PFSK-1 (cell line): ENCODE measurements at regions not wholly inside any gene's neighbourhood (a gene's known extent, or its start where the extent isn't known, plus 50 kb on each side); places are given as distances from the start of the nearest gene placed in this dataset.

Experiments used
- FOXP2 ChIP-seq: optimal IDR thresholded peaks from 2 replicates; pipeline ENCODE3; 2011; ENCODE audit warnings: borderline replicate concordance, control low read depth, inconsistent platforms; ENCODE audit not compliant: insufficient read depth; ENCODE audit errors: extremely low read length, extremely low read depth
- POLR2AphosphoS5 ChIP-seq: IDR thresholded peaks from 2 replicates; pipeline ENCODE4 v1.6.1; 2012; ENCODE audit warnings: low read depth, mild to moderate bottlenecking, control low read depth, low read length, moderate library complexity
- SIN3A ChIP-seq: IDR thresholded peaks from 2 replicates; pipeline ENCODE4 v1.6.1; 2012; ENCODE audit warnings: mild to moderate bottlenecking, low read length, moderate library complexity, borderline replicate concordance; ENCODE audit not compliant: insufficient read depth
- TAF1 ChIP-seq: IDR thresholded peaks from 2 replicates; pipeline ENCODE4 v1.6.1; 2012; ENCODE audit warnings: low read length, control low read depth, borderline replicate concordance; ENCODE audit not compliant: insufficient read depth
- TF ChIP-seq, protein P1 (sequence below), 2 experiments: IDR thresholded peaks; 2 replicates each; pipeline versions ENCODE4 v1.6.1 to v1.8.0; 2011 to 2012; ENCODE audit warnings: low read depth in 2 of 2, low read length in 2 of 2, control low read depth in 1 of 2, inconsistent platforms in 1 of 2, mild to moderate bottlenecking in 1 of 2, moderate library complexity in 1 of 2; ENCODE audit not compliant: insufficient read depth in 1 of 2

DNA sequence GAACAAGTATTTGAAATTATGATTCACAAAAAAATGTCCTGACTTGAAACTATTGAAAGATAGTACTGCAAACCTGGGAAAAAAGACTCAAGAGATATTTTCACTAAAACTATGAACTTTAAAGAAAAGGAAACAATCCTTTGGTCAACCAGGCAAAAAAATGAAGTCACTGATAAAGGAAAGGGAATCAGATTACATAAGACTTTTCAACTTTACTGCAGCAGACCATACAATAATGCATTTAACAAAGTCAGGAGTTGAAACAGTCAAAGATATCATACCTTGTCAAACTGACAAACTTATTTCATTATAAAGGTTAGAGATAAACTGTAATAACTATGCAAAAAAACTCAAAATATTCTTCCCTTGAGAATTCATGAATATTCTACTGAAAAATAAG, 361.6 kb downstream of the DLEU7 start:
- no peak for TF ChIP-seq TAF1
- no peak for TF ChIP-seq POLR2AphosphoS5
- TF ChIP-seq SIN3A = no peak
- TF ChIP-seq, protein P1, sequence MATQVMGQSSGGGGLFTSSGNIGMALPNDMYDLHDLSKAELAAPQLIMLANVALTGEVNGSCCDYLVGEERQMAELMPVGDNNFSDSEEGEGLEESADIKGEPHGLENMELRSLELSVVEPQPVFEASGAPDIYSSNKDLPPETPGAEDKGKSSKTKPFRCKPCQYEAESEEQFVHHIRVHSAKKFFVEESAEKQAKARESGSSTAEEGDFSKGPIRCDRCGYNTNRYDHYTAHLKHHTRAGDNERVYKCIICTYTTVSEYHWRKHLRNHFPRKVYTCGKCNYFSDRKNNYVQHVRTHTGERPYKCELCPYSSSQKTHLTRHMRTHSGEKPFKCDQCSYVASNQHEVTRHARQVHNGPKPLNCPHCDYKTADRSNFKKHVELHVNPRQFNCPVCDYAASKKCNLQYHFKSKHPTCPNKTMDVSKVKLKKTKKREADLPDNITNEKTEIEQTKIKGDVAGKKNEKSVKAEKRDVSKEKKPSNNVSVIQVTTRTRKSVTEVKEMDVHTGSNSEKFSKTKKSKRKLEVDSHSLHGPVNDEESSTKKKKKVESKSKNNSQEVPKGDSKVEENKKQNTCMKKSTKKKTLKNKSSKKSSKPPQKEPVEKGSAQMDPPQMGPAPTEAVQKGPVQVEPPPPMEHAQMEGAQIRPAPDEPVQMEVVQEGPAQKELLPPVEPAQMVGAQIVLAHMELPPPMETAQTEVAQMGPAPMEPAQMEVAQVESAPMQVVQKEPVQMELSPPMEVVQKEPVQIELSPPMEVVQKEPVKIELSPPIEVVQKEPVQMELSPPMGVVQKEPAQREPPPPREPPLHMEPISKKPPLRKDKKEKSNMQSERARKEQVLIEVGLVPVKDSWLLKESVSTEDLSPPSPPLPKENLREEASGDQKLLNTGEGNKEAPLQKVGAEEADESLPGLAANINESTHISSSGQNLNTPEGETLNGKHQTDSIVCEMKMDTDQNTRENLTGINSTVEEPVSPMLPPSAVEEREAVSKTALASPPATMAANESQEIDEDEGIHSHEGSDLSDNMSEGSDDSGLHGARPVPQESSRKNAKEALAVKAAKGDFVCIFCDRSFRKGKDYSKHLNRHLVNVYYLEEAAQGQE (IDR thresholded peaks at IDR 0.05; ENCODE audit: insufficient read depth in 1 of 2, low read depth in 2 of 2, low read length in 2 of 2) = no peak
- TF ChIP-seq FOXP2 = no peak
